CD14-positive monocyte (primary cell): ENCODE measurements at regions not wholly inside any gene's neighbourhood (a gene's known extent, or its start where the extent isn't known, plus 50 kb on each side); places are given as distances from the start of the nearest gene placed in this dataset.

ENCODE experiments used
- DNase-seq, 3 donors: peaks; one replicate each; pipeline ENCODE4 v3.0.0-alpha.2; 2011 to 2022
- H2AFZ ChIP-seq: 2 replicates; pipeline ENCODE4 v1.6.0; 2012; ENCODE audit warnings: mild to moderate bottlenecking, low read depth, low read length, inconsistent platforms; ENCODE audit not compliant: insufficient read depth, poor library complexity, severe bottlenecking
- H3K27ac ChIP-seq, 2 donors: 1 replicate in 1 of 2; 2 replicates in 1 of 2; pipeline ENCODE4 v1.5.1; 2012 to 2013; ENCODE audit warnings: low read length in 2 of 2, control low read depth in 1 of 2, inconsistent platforms in 1 of 2, low read depth in 1 of 2, mild to moderate bottlenecking in 1 of 2
- H3K27me3 ChIP-seq, 2 donors: one replicate each; pipeline versions ENCODE4 v1.6.0 to v1.6.1; 2011 to 2013; ENCODE audit warnings: low read length in 2 of 2; ENCODE audit not compliant: control insufficient read depth in 2 of 2, insufficient read depth in 2 of 2
- H3K36me3 ChIP-seq, 2 donors: replicated peaks in 1 of 2; 1 replicate in 1 of 2; 2 replicates in 1 of 2; pipeline versions ENCODE4 v1.5.1 to v1.6.1; 2012 to 2013; ENCODE audit warnings: low read length in 2 of 2, control low read depth in 1 of 2, inconsistent platforms in 1 of 2, mild to moderate bottlenecking in 1 of 2; ENCODE audit not compliant: insufficient read depth in 2 of 2, control insufficient read depth in 1 of 2
- H3K4me1 ChIP-seq, 2 donors: 1 replicate in 1 of 2; 2 replicates in 1 of 2; pipeline versions ENCODE4 v1.5.1 to v1.6.1; 2012 to 2013; ENCODE audit warnings: low read length in 2 of 2, control low read depth in 1 of 2, inconsistent platforms in 1 of 2, mild to moderate bottlenecking in 1 of 2, moderate library complexity in 1 of 2; ENCODE audit not compliant: insufficient read depth in 2 of 2, control insufficient read depth in 1 of 2
- H3K4me2 ChIP-seq: replicated peaks from 2 replicates; pipeline ENCODE3; 2012; ENCODE audit warnings: low read length, moderate library complexity, mild to moderate bottlenecking; ENCODE audit not compliant: poor library complexity, severe bottlenecking; ENCODE audit errors: extremely low read depth
- H3K4me3 ChIP-seq, 3 experiments: fragments of 200-600 bp in 1 of 3; sonication (generic) in 1 of 3; replicated peaks in 1 of 3; 1 replicate in 2 of 3; 2 replicates in 1 of 3; pipeline ENCODE4 v1.5.1; 2011 to 2013; ENCODE audit warnings: low read length in 3 of 3, mild to moderate bottlenecking in 3 of 3, control low read depth in 2 of 3, low read depth in 2 of 3, inconsistent platforms in 1 of 3, moderate library complexity in 1 of 3
- H3K79me2 ChIP-seq: 2 replicates; pipeline ENCODE4 v1.6.0; 2012; ENCODE audit warnings: mild to moderate bottlenecking, control low read depth, inconsistent platforms, low read length, moderate library complexity; ENCODE audit not compliant: insufficient read depth
- H3K9ac ChIP-seq: 2 replicates; pipeline ENCODE4 v1.6.0; 2017; ENCODE audit warnings: low read length, mild to moderate bottlenecking; ENCODE audit not compliant: insufficient read depth, poor library complexity, severe bottlenecking
- H3K9me3 ChIP-seq, 2 donors: replicated peaks in 1 of 2; 1 replicate in 1 of 2; 2 replicates in 1 of 2; pipeline versions ENCODE4 v1.5.1 to v1.6.1; 2012 to 2013; ENCODE audit warnings: low read length in 2 of 2, control low read depth in 1 of 2; ENCODE audit not compliant: control insufficient read depth in 1 of 2, insufficient read depth in 1 of 2
- H4K20me1 ChIP-seq: 2 replicates; pipeline ENCODE4 v1.6.0; 2012; ENCODE audit warnings: mild to moderate bottlenecking, low read length, control low read depth, moderate library complexity; ENCODE audit not compliant: insufficient read depth
- H3K27ac Mint-ChIP-seq, 7 donors: one replicate each; pipeline ENCODE4 v1.8.0; 2020; ENCODE audit warnings: mild to moderate bottlenecking in 7 of 7, mixed read lengths in 7 of 7, moderate library complexity in 6 of 7, inconsistent platforms in 2 of 7
- H3K27me3 Mint-ChIP-seq, 3 donors: one replicate each; pipeline ENCODE4 v1.8.0; 2021 to 2022; ENCODE audit warnings: low read depth in 3 of 3, mild to moderate bottlenecking in 3 of 3, mixed read lengths in 3 of 3, moderate library complexity in 3 of 3, inconsistent platforms in 1 of 3
- H3K36me3 Mint-ChIP-seq, 2 donors: one replicate each; pipeline ENCODE4 v1.8.0; 2020; ENCODE audit warnings: mixed read lengths in 2 of 2, inconsistent platforms in 1 of 2, mild to moderate bottlenecking in 1 of 2
- H3K4me1 Mint-ChIP-seq: one replicate; pipeline ENCODE4 v1.8.0; 2020; ENCODE audit warnings: mild to moderate bottlenecking, mixed read lengths
- H3K4me3 Mint-ChIP-seq, 2 donors: one replicate each; pipeline ENCODE4 v1.8.0; 2020; ENCODE audit warnings: mild to moderate bottlenecking in 2 of 2, mixed read lengths in 2 of 2, moderate library complexity in 1 of 2
- H3K9me3 Mint-ChIP-seq, 7 donors: one replicate each; pipeline ENCODE4 v1.8.0; 2020 to 2022; ENCODE audit warnings: mixed read lengths in 7 of 7, mild to moderate bottlenecking in 6 of 7, moderate library complexity in 6 of 7, inconsistent platforms in 2 of 7
- CTCF ChIP-seq: fragments of 200-600 bp; IDR thresholded peaks from one replicate; pipeline ENCODE4 v1.8.0; 2022; ENCODE audit warnings: antibody characterized with exemption, mild to moderate bottlenecking
- WGBS: methylation state at CpG from one replicate; pipeline ENCODE4 v1.1.5; 2013; ENCODE audit warnings: missing lambda C conversion rate; ENCODE audit not compliant: insufficient coverage; 5-methylcytosine and 5-hydroxymethylcytosine counted together
- intact Hi-C, 2 donors: fragments of 100-400 bp; cut with micrococcal nuclease; formaldehyde crosslinking; loops; one replicate each; pipeline versions ENCODE4 v1.15.0 to v1.15.1; 2023

- no peak overlapping the region for H2AFZ ChIP-seq
- intact Hi-C loops: no loop called here
- H3K79me2 ChIP-seq: no peaks in the 10 kb centered on the region
- Mint-ChIP-seq H3K27me3 (no peaks in the 10 kb centered on the region), H3K36me3 (no peaks in the 10 kb centered on the region), H3K4me3 (no peak overlapping the region), H3K27ac (no peak overlapping the region), H3K9me3 (peaks cover 4 to 23% (median 12%) of the 10 kb centered on the region in 7 donors), H3K4me1 (no peaks in the 10 kb centered on the region)
- peaks cover 14 to 17% of the 10 kb centered on the region in 2 donors for H3K9me3 ChIP-seq
- H3K4me2 ChIP-seq: no peak overlapping the region
- no peaks in the 10 kb centered on the region for H3K27me3 ChIP-seq
- H3K27ac ChIP-seq: no peak overlapping the region
- no peaks in the 10 kb centered on the region for H3K4me1 ChIP-seq
- WGBS: no CpG with 5 or more reads among the region's 2 CpGs
- H3K4me3 ChIP-seq: no peak overlapping the region
- no peaks in the 10 kb centered on the region for H3K36me3 ChIP-seq
- TF ChIP-seq CTCF: no peak
- DNase-seq: no peak
- H3K9ac ChIP-seq: no peak overlapping the region
- no peaks in the 10 kb centered on the region for H4K20me1 ChIP-seq
Measured at GRCh38 chr7:46450425-46450824, 529.4 kb upstream of the IGFBP3 start.

- H3K9me3 Mint-ChIP-seq: peaks cover 2 to 18% (median 11%) of the 10 kb centered on the region in 7 donors
- Histone ChIP-seq H3K9me3 (peaks cover 12% of the 10 kb centered on the region in 2 donors), H2AFZ (no peak overlapping the region), H4K20me1 (no peaks in the 10 kb centered on the region), H3K27me3 (no peaks in the 10 kb centered on the region), H3K4me1 (no peaks in the 10 kb centered on the region), H3K9ac (no peak overlapping the region), H3K4me2 (no peak overlapping the region), H3K36me3 (no peaks in the 10 kb centered on the region), H3K27ac (no peak overlapping the region), H3K4me3 (no peak overlapping the region), H3K79me2 (no peaks in the 10 kb centered on the region)
- H3K4me3 Mint-ChIP-seq: no peak overlapping the region
- no peaks in the 10 kb centered on the region for H3K27me3 Mint-ChIP-seq
- no peak for DNase-seq
- WGBS: 100% methylated on average over 1 of the region's 2 CpGs
- TF ChIP-seq CTCF: no peak
- intact Hi-C loops: no loop called here
- H3K27ac Mint-ChIP-seq: no peak overlapping the region
- no peaks in the 10 kb centered on the region for H3K36me3 Mint-ChIP-seq
- H3K4me1 Mint-ChIP-seq: no peaks in the 10 kb centered on the region
Measured at GRCh38 chr7:46449743-46450142, 528.7 kb upstream of the IGFBP3 start.
